HT-29 (cell line): ENCODE measurements at regions not wholly inside any gene's neighbourhood (a gene's known extent, or its start where the extent isn't known, plus 50 kb on each side); places are given as distances from the start of the nearest gene placed in this dataset.

Source experiments
- DNase-seq: peaks from one replicate; pipeline ENCODE4 v3.0.0-alpha.2; 2015; ENCODE audit warnings: low spot score

- DNase-seq = no peak
Measured at GRCh38 chr9:86731511-86732063, 215.7 kb downstream of the GAS1 start.

- no peak for DNase-seq
Measured at GRCh38 chr9:86730163-86730928, 217.0 kb downstream of the GAS1 start.

- no peak for DNase-seq
Measured at GRCh38 chr9:86724529-86724928, 222.8 kb downstream of the GAS1 start.

GRCh38 chr9:86723346-86723745 lies 224.0 kb downstream of the GAS1 start:
- no peak for DNase-seq

GRCh38 chr9:86722706-86723075 lies 224.6 kb downstream of the GAS1 start:
- DNase-seq = no peak

- no peak for DNase-seq
Measured at GRCh38 chr9:86721843-86722705, 225.2 kb downstream of the GAS1 start.

GRCh38 chr9:86721226-86721781 lies 226.0 kb downstream of the GAS1 start:
- DNase-seq = peak; percentile 33

- no peak for DNase-seq
Measured at GRCh38 chr9:86720639-86721225, 226.6 kb downstream of the GAS1 start.

- no peak for DNase-seq
Measured at GRCh38 chr9:86718388-86719049, 228.8 kb downstream of the GAS1 start.

GRCh38 chr9:86716326-86716922 lies 230.9 kb downstream of the GAS1 start:
- DNase-seq = no peak

GRCh38 chr9:86714999-86715398 lies 232.3 kb downstream of the GAS1 start:
- no peak for DNase-seq

GRCh38 chr9:86713970-86714369 lies 233.3 kb downstream of the GAS1 start:
- DNase-seq = no peak

- no peak for DNase-seq
Measured at GRCh38 chr9:86713470-86713869, 233.8 kb downstream of the GAS1 start.

- no peak for DNase-seq
Measured at GRCh38 chr9:86708918-86709835, 238.1 kb downstream of the GAS1 start.

- no peak for DNase-seq
Measured at GRCh38 chr9:86707932-86708510, 239.3 kb downstream of the GAS1 start.

- DNase-seq = no peak
Measured at GRCh38 chr9:86706391-86706790, 240.9 kb downstream of the GAS1 start.

GRCh38 chr9:86705490-86705889 lies 241.8 kb downstream of the GAS1 start:
- DNase-seq = no peak

GRCh38 chr9:86703346-86703745 lies 244.0 kb downstream of the GAS1 start:
- no peak for DNase-seq

- DNase-seq = no peak
Measured at GRCh38 chr9:86700629-86701028, 246.7 kb downstream of the GAS1 start.
